GM18517 (cell line): ENCODE measurements at regions not wholly inside any gene's neighbourhood (a gene's known extent, or its start where the extent isn't known, plus 50 kb on each side); places are given as distances from the start of the nearest gene placed in this dataset.
A peak's percentile ranks its signal among the peaks of the same experiment; 100 is the strongest.

Experiments
- ATAC-seq: cut with Tn5 transposase; IDR thresholded peaks from one replicate; pipeline ENCODE4 v1.9.1; 2021; ENCODE audit warnings: mild to moderate bottlenecking, moderate library complexity; ENCODE audit not compliant: unreplicated experiment

GRCh38 chr9:73219985-73220626 lies 68.4 kb downstream of the ANXA1 start:
- peak; percentile 90 for ATAC-seq

GRCh38 chr9:73223594-73223993 lies 71.9 kb downstream of the ANXA1 start:
- ATAC-seq, result no peak

- ATAC-seq, result no peak
Observed at GRCh38 chr9:73229543-73229942, 77.9 kb downstream of the ANXA1 start.

- ATAC-seq, result no peak
Observed at GRCh38 chr9:73230251-73230650, 78.6 kb downstream of the ANXA1 start.

- ATAC-seq, result no peak
Observed at GRCh38 chr9:73231203-73231602, 79.5 kb downstream of the ANXA1 start.

GRCh38 chr9:73233359-73234007 lies 81.8 kb downstream of the ANXA1 start:
- no peak for ATAC-seq

GRCh38 chr9:73234008-73234360 lies 82.3 kb downstream of the ANXA1 start:
- no peak for ATAC-seq

- ATAC-seq, result no peak
Observed at GRCh38 chr9:73237140-73237539, 85.5 kb downstream of the ANXA1 start.

- ATAC-seq, result no peak
Observed at GRCh38 chr9:73239570-73240265, 88.1 kb downstream of the ANXA1 start.

- ATAC-seq, result no peak
Observed at GRCh38 chr9:73243078-73243477, 91.4 kb downstream of the ANXA1 start.

- no peak for ATAC-seq
Observed at GRCh38 chr9:73259086-73259696, 107.5 kb downstream of the ANXA1 start.

GRCh38 chr9:73260506-73260905 lies 108.8 kb downstream of the ANXA1 start:
- no peak for ATAC-seq

- ATAC-seq, result no peak
Observed at GRCh38 chr9:73264631-73265030, 113.0 kb downstream of the ANXA1 start.

GRCh38 chr9:73265876-73266275 lies 114.2 kb downstream of the ANXA1 start:
- no peak for ATAC-seq

GRCh38 chr9:73269430-73270101 lies 117.9 kb downstream of the ANXA1 start:
- ATAC-seq, result no peak

GRCh38 chr9:73270967-73271721 lies 119.5 kb downstream of the ANXA1 start:
- ATAC-seq, result no peak

- no peak for ATAC-seq
Observed at GRCh38 chr9:73280113-73280512, 128.4 kb downstream of the ANXA1 start.

- no peak for ATAC-seq
Observed at GRCh38 chr9:73284377-73284776, 132.7 kb downstream of the ANXA1 start.

GRCh38 chr9:73294336-73294735 lies 142.7 kb downstream of the ANXA1 start:
- ATAC-seq, result no peak

- ATAC-seq, result no peak
Observed at GRCh38 chr9:73325983-73326382, 174.3 kb downstream of the ANXA1 start.

- no peak for ATAC-seq
Observed at GRCh38 chr9:73327149-73327548, 175.5 kb downstream of the ANXA1 start.
